HepG2 (cell line): ENCODE measurements at regions not wholly inside any gene's neighbourhood (a gene's known extent, or its start where the extent isn't known, plus 50 kb on each side); places are given as distances from the start of the nearest gene placed in this dataset.

Experiments
- ATAC-seq: fragments of 200-7000 bp; cut with Tn5 transposase; 3 replicates; pipeline ENCODE4 v1.9.1; 2020; ENCODE audit warnings: mild to moderate bottlenecking, moderate library complexity
- BruUV-seq: library from RNA; stranded (reverse); fragments of 400-500 nt; replicated peaks from 2 replicates; lab custom pipeline; 2021; lab: Mats Ljungman, UMichigan
- CTCF ChIA-PET: fragments of 300-600 bp; formaldehyde crosslinking; extraction: SDS; loops from one replicate; lab custom pipeline; 2021; ENCODE audit warnings: low total read pairs, inconsistent platforms, low intra/inter-chr PET ratio; lab: Yijun Ruan, JAX
- POLR2A ChIA-PET: fragments of 350-600 bp; sonication (Branson Sonifier 250); formaldehyde crosslinking; loops from one replicate; lab custom pipeline; 2020; ENCODE audit warnings: antibody characterized with exemption, inconsistent platforms; lab: Yijun Ruan, JAX
- DNase-seq: peaks from one replicate; pipeline ENCODE4 v3.0.0-alpha.2; 2015; ENCODE audit warnings: low spot score
- FAIRE-seq: peaks from 3 replicates; lab custom pipeline; 2011; peaks lifted over from hg19 to GRCh38; lab: Jason Lieb, UNC
- H2AFZ ChIP-seq: one replicate; pipeline ENCODE4 v1.6.1; 2011; ENCODE audit warnings: low read length, inconsistent platforms
- H3K27ac ChIP-seq: fragments of 300-600 bp; 3 replicates; pipeline ENCODE4 v1.8.0; 2011; ENCODE audit warnings: mixed run types, mild to moderate bottlenecking, mixed read lengths, low read length, inconsistent platforms; ENCODE audit not compliant: insufficient read depth; ENCODE audit errors: extremely low read length
- H3K27me3 ChIP-seq, 2 experiments: fragments of 200-600 bp in 1 of 2; 2 replicates in 1 of 2; 3 replicates in 1 of 2; pipeline versions ENCODE4 v1.6.0 to v1.8.0; 2011; ENCODE audit warnings: low read length in 2 of 2, mild to moderate bottlenecking in 2 of 2, moderate library complexity in 2 of 2, inconsistent platforms in 1 of 2; ENCODE audit not compliant: insufficient read depth in 2 of 2, control insufficient read depth in 1 of 2
- H3K36me3 ChIP-seq, 2 experiments: fragments of 200-600 bp in 1 of 2; replicated peaks in 1 of 2; 2 replicates in 1 of 2; 3 replicates in 1 of 2; pipeline versions ENCODE4 v1.5.1 to v1.8.0; 2011; ENCODE audit warnings: low read length in 2 of 2, inconsistent platforms in 1 of 2; ENCODE audit not compliant: insufficient read depth in 2 of 2, control insufficient read depth in 1 of 2
- H3K4me1 ChIP-seq: 2 replicates; pipeline ENCODE4 v1.5.1; 2012; ENCODE audit warnings: low read length, inconsistent platforms; ENCODE audit not compliant: insufficient read depth
- H3K4me2 ChIP-seq: 2 replicates; pipeline ENCODE4 v1.6.0; 2011; ENCODE audit warnings: low read depth, low read length, inconsistent platforms
- H3K4me3 ChIP-seq, 3 experiments: fragments of 200-600 bp in 1 of 3; sonication (generic), shearing (Covaris generic) in 1 of 3; replicated peaks in 1 of 3; 2 replicates each; pipeline ENCODE4 v1.5.1; 2011 to 2016; ENCODE audit warnings: low read length in 3 of 3, inconsistent platforms in 2 of 3, low read depth in 2 of 3, mild to moderate bottlenecking in 2 of 3, control low read depth in 1 of 3, mixed read lengths in 1 of 3; ENCODE audit not compliant: insufficient read depth in 1 of 3
- H3K79me2 ChIP-seq: one replicate; pipeline ENCODE4 v1.6.1; 2011; ENCODE audit warnings: low read length, inconsistent platforms; ENCODE audit not compliant: insufficient read depth
- H3K9ac ChIP-seq: 2 replicates; pipeline ENCODE4 v1.6.0; 2011; ENCODE audit warnings: mild to moderate bottlenecking, low read depth, low read length, inconsistent platforms; ENCODE audit not compliant: insufficient read depth
- H3K9me3 ChIP-seq: 2 replicates; pipeline ENCODE4 v1.5.1; 2012; ENCODE audit warnings: mild to moderate bottlenecking, low read length
- H4K20me1 ChIP-seq: 2 replicates; pipeline ENCODE4 v1.6.0; 2011; ENCODE audit warnings: inconsistent platforms, mild to moderate bottlenecking, low read length, moderate library complexity; ENCODE audit not compliant: insufficient read depth
- ARNT ChIP-seq: fragments of 450-650 bp; IDR thresholded peaks from 2 replicates; pipeline ENCODE4 v1.6.1; 2017
- FOXM1 ChIP-seq: sonication (generic); formaldehyde crosslinking; IDR thresholded peaks from 2 replicates; pipeline ENCODE4 v1.5.0; 2020; ENCODE audit warnings: missing genetic modification reagents
- HMGA1 ChIP-seq: sonication (generic); formaldehyde crosslinking; conservative IDR thresholded peaks from 2 replicates; pipeline ENCODE4 v1.4.0; 2020; ENCODE audit warnings: missing genetic modification reagents
- HNRNPUL1 ChIP-seq: fragments of 200-400 bp; formaldehyde crosslinking; IDR thresholded peaks from 2 replicates; pipeline ENCODE4 v1.6.1; 2017; ENCODE audit warnings: low read depth, mild to moderate bottlenecking, low read length, moderate library complexity
- HOXD1 ChIP-seq: sonication (generic); formaldehyde crosslinking; IDR thresholded peaks from 2 replicates; pipeline ENCODE4 v1.5.0; 2020; ENCODE audit warnings: missing genetic modification reagents
- KDM4B ChIP-seq: sonication (generic); formaldehyde crosslinking; IDR thresholded peaks from 2 replicates; pipeline ENCODE4 v1.4.0; 2020; ENCODE audit warnings: missing genetic modification reagents
- MATR3 ChIP-seq: sonication (generic); formaldehyde crosslinking; IDR thresholded peaks from 2 replicates; pipeline ENCODE4 v1.4.0; 2020; ENCODE audit warnings: missing genetic modification reagents
- MEIS1 ChIP-seq: sonication (generic); formaldehyde crosslinking; IDR thresholded peaks from 2 replicates; pipeline ENCODE4 v1.9.0; 2021; ENCODE audit warnings: mild to moderate bottlenecking, missing genetic modification reagents, moderate library complexity, borderline replicate concordance
- MYNN ChIP-seq: sonication (generic); formaldehyde crosslinking; IDR thresholded peaks from 2 replicates; pipeline ENCODE4 v1.4.0; 2020; ENCODE audit warnings: mild to moderate bottlenecking, low read depth, missing genetic modification reagents
- SALL2 ChIP-seq: sonication (generic); formaldehyde crosslinking; IDR thresholded peaks from 2 replicates; pipeline ENCODE4 v1.8.1; 2023; ENCODE audit warnings: mild to moderate bottlenecking, missing genetic modification reagents, inconsistent platforms
- SMAD3 ChIP-seq: sonication (generic); formaldehyde crosslinking; IDR thresholded peaks from 2 replicates; pipeline ENCODE4 v1.4.0; 2020; ENCODE audit warnings: missing genetic modification reagents
- TBX2 ChIP-seq: sonication (generic); formaldehyde crosslinking; IDR thresholded peaks from 2 replicates; pipeline ENCODE4 v1.5.0; 2020; ENCODE audit warnings: missing genetic modification reagents, mild to moderate bottlenecking, borderline replicate concordance
- ZNF180 ChIP-seq: sonication (generic); formaldehyde crosslinking; IDR thresholded peaks from 2 replicates; pipeline ENCODE4 v1.4.0; 2020; ENCODE audit warnings: low read depth, missing genetic modification reagents, borderline replicate concordance
- ZNF263 ChIP-seq: sonication (generic); formaldehyde crosslinking; IDR thresholded peaks from 2 replicates; pipeline ENCODE4 v1.4.0; 2020; ENCODE audit warnings: missing genetic modification reagents
- ZNF333 ChIP-seq: sonication (generic); formaldehyde crosslinking; IDR thresholded peaks from 2 replicates; pipeline ENCODE4 v1.4.0; 2020; ENCODE audit warnings: mild to moderate bottlenecking, missing genetic modification reagents, borderline replicate concordance
- ZNF790 ChIP-seq: sonication (generic); formaldehyde crosslinking; IDR thresholded peaks from 2 replicates; pipeline ENCODE4 v1.8.0; 2022; ENCODE audit warnings: missing genetic modification reagents, mild to moderate bottlenecking, borderline replicate concordance
- WGBS: methylation state at CpG from one replicate; pipeline ENCODE4 v1.1.6; 2017; ENCODE audit warnings: low lambda C conversion rate; 5-methylcytosine and 5-hydroxymethylcytosine counted together
- in situ Hi-C: cut with HindIII; loops from 2 replicates; pipeline ENCODE4 v1.10.0; 2017; ENCODE audit warnings: low pct_unique_long_range_greater_than_20kb; ENCODE audit not compliant: extremely low pct_ligation_motif_present
- intact Hi-C: fragments of 100-400 bp; cut with micrococcal nuclease; formaldehyde crosslinking; loops from one replicate; pipeline ENCODE4 v1.10.0; 2022; ENCODE audit not compliant: unreplicated experiment
- TF ChIP-seq, protein P1 (sequence below): sonication (generic); formaldehyde crosslinking; IDR thresholded peaks from 2 replicates; pipeline ENCODE4 v1.5.0; 2020; ENCODE audit warnings: mild to moderate bottlenecking, missing genetic modification reagents, borderline replicate concordance
- TF ChIP-seq, protein P2 (sequence below): sonication (generic); formaldehyde crosslinking; IDR thresholded peaks from 2 replicates; pipeline ENCODE4 v1.8.0; 2023; ENCODE audit warnings: mild to moderate bottlenecking, missing genetic modification reagents

DNA sequence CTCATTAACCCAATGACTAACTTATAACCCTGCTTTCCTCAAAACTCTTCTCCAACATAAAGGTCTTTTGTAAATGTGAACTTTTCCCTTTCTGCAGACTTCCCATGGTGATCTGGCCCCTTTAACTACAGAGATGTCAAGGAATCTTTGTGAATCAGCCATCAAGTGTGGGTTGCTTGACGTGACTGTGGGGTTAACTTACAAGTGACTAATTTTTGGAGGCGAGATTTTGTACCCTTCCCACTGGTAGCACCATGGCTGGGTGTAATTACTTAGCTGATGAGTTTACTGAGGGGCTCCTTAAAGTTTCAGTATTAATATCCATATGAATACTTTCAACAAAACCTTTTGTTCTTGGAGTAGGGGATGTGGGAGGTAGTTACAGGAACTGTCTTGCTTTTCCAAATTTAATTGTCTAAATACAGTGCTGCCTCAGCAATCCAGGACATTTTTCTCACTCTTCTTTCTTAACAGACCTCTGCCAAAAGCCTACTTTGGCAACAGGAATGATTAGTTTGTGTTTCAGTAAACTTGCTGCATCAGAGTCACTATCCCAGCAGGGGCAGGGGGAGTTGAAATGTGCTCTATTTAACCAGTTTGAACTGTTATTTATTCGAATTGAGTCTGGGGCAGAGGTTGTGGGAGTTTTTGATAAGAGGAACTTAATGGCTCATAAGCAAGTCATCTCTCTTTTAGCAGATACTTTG lies 217.3 kb upstream of the FGGY start:
- no peak for DNase-seq
- Histone ChIP-seq H3K79me2 (no peaks in the 10 kb centered on the region), H3K36me3 (no peaks in the 10 kb centered on the region), H3K9ac (no peak overlapping the region), H3K4me2 (no peak overlapping the region), H3K27me3 (peaks cover 0 to 5% of the 10 kb centered on the region in 2 experiments; a peak in 1 of 5 replicates), H3K9me3 (no peaks in the 10 kb centered on the region), H3K4me3 (no peak overlapping the region), H4K20me1 (no peaks in the 10 kb centered on the region), H2AFZ (no peak overlapping the region), H3K4me1 (peaks cover 44% of the 10 kb centered on the region), H3K27ac (no peak overlapping the region)
- CTCF ChIA-PET, result no interaction called here
- POLR2A ChIA-PET, result no interaction called here
- intact Hi-C loops (loop anchor here (10.0 kb wide), 1 partner anchor 215 kb away; the partner anchor contains the start of gene FGGY), in situ Hi-C loops (no loop called here)
- TF ChIP-seq HNRNPUL1, result no peak
- TF ChIP-seq, protein P1, sequence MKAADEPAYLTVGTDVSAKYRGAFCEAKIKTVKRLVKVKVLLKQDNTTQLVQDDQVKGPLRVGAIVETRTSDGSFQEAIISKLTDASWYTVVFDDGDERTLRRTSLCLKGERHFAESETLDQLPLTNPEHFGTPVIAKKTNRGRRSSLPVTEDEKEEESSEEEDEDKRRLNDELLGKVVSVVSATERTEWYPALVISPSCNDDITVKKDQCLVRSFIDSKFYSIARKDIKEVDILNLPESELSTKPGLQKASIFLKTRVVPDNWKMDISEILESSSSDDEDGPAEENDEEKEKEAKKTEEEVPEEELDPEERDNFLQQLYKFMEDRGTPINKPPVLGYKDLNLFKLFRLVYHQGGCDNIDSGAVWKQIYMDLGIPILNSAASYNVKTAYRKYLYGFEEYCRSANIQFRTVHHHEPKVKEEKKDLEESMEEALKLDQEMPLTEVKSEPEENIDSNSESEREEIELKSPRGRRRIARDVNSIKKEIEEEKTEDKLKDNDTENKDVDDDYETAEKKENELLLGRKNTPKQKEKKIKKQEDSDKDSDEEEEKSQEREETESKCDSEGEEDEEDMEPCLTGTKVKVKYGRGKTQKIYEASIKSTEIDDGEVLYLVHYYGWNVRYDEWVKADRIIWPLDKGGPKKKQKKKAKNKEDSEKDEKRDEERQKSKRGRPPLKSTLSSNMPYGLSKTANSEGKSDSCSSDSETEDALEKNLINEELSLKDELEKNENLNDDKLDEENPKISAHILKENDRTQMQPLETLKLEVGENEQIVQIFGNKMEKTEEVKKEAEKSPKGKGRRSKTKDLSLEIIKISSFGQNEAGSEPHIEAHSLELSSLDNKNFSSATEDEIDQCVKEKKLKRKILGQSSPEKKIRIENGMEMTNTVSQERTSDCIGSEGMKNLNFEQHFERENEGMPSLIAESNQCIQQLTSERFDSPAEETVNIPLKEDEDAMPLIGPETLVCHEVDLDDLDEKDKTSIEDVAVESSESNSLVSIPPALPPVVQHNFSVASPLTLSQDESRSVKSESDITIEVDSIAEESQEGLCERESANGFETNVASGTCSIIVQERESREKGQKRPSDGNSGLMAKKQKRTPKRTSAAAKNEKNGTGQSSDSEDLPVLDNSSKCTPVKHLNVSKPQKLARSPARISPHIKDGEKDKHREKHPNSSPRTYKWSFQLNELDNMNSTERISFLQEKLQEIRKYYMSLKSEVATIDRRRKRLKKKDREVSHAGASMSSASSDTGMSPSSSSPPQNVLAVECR (CRISPR knock-in tag), result no peak
- TF ChIP-seq ZNF180, result no peak
- no peak for TF ChIP-seq ARNT
- TF ChIP-seq SMAD3 (CRISPR knock-in tag), result no peak
- TF ChIP-seq TBX2 (CRISPR knock-in tag), result no peak
- no peak for TF ChIP-seq KDM4B (CRISPR knock-in tag)
- TF ChIP-seq ZNF790 (CRISPR knock-in tag), result no peak
- no peak for TF ChIP-seq MYNN (CRISPR knock-in tag)
- no peak for TF ChIP-seq FOXM1
- TF ChIP-seq HMGA1 (CRISPR knock-in tag), result no peak
- no peak for TF ChIP-seq MATR3 (CRISPR knock-in tag)
- no peak for TF ChIP-seq ZNF333 (CRISPR knock-in tag)
- TF ChIP-seq SALL2 (CRISPR knock-in tag), result no peak
- TF ChIP-seq, protein P2, sequence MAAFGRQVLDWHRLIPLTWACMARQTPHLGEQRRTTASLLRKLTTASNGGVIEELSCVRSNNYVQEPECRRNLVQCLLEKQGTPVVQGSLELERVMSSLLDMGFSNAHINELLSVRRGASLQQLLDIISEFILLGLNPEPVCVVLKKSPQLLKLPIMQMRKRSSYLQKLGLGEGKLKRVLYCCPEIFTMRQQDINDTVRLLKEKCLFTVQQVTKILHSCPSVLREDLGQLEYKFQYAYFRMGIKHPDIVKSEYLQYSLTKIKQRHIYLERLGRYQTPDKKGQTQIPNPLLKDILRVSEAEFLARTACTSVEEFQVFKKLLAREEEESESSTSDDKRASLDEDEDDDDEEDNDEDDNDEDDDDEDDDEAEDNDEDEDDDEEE, result no peak
- TF ChIP-seq MEIS1 (CRISPR knock-in tag), result no peak
- TF ChIP-seq ZNF263, result no peak
- no peak for TF ChIP-seq HOXD1 (CRISPR knock-in tag)
- 0% methylated on average over 3 of the region's 3 CpGs for WGBS
- ATAC-seq, result no peak
- no peak for FAIRE-seq
- no TSS peak for BruUV-seq
